ENCODE measurements at regions not wholly inside any gene's neighbourhood (a gene's known extent, or its start where the extent isn't known, plus 50 kb on each side); places are given as distances from the start of the nearest gene placed in this dataset.

DNA sequence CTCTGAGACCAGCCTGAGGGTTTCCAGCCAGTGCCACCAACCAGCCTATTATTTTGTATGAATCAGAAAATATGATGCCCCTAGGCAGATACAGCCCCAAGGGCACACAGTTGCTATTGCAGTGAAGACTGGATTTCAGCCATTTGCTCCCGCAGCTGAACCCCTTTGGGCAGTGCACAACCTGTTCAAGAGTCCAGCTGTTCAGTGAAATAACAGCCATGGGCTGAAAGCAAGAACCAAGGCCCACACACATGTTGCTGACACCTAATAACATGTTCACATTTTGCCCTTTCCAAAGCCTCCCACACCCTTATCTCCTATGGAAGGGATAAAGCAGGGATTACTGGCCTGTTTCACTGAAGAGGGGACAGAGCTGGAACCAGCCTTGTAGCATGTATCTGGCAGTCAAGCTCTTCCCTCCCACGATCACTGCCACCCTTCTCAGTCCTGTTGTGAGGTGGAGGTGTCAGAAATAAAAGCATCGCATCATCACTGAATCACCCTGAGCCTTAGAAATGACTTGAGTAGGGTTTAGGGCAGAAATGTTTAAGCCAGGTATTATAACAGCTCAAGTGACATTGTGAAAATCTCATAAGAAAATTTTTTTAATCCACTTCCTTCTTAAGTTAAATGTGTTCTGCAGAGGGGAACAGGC lies 137.1 kb upstream of the FSTL4 start:
- no peak overlapping the region for H3K9ac ChIP-seq
- H3K4me1 ChIP-seq: peaks cover 8 to 15% (median 12%) of the 10 kb centered on the region in 10 experiments
- H3K4me2 ChIP-seq: no peak overlapping the region
- no peaks in the 10 kb centered on the region for H3K27me3 ChIP-seq
- H3K9me3 ChIP-seq (replicated peaks in 1 of 11): peaks cover 0 to 7% (median 6%) of the 10 kb centered on the region in 11 experiments; a peak in 12 of 22 replicates
- no peaks in the 10 kb centered on the region for H4K20me1 ChIP-seq
- no peaks in the 10 kb centered on the region; a peak in 1 of 22 replicates for H3K36me3 ChIP-seq
- H3K27ac ChIP-seq: no peak overlapping the region
- no peak for TF ChIP-seq Cebpa-rat (IDR thresholded peaks at IDR 0.05)
- no peak overlapping the region for H3K4me3 ChIP-seq

DNA sequence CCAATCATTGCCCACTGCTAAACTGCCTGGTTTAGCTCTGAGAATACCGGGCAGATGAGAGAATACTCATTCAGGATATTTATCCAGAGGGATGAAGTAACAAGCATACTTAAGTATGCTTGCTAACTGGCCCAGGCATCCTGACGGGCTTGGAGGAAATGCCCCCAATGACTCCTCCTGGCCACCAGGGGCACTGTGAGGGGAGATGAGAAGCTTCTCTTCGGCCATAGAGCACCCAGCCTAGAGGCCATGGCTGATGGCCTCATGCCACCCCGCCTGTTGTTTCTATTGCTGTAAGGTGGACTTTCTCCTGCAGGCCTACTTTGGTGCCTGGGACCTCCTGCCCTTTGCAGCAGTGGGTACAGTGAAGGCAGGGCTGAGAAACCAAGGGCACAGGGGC lies 134.5 kb upstream of the FSTL4 start:
- Histone ChIP-seq H3K27ac (no peak overlapping the region), H3K36me3 (no peaks in the 10 kb centered on the region; a peak in 1 of 22 replicates), H3K9me3 (replicated peaks in 1 of 11) (peaks cover 0 to 7% (median 6%) of the 10 kb centered on the region in 11 experiments; a peak in 12 of 22 replicates), H3K4me1 (peaks cover 32 to 40% (median 38%) of the 10 kb centered on the region in 10 experiments), H3K9ac (no peak overlapping the region), H3K4me2 (no peak overlapping the region), H4K20me1 (no peaks in the 10 kb centered on the region), H3K4me3 (no peak overlapping the region), H3K27me3 (no peaks in the 10 kb centered on the region)
- TF ChIP-seq Cebpa-rat (IDR thresholded peaks at IDR 0.05): no peak

DNA sequence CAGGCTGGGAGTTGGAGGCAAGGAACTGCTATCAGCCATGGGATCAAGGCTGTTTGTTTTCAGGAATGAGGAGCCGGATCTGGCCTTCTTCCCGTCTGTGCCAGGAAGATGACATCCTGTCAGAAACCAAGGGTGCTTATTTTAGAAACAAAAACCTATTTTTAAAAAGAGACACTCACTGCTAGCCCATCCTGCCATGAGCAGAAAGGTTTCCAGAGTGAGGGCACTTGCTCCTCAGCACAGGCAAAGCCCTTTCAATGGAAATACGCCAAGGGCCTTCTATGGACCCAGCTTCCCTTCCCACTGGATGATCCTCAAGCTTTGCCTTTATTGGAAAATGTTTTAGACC lies 132.6 kb upstream of the FSTL4 start:
- no peak overlapping the region for H3K9ac ChIP-seq
- no peak for TF ChIP-seq Cebpa-rat (IDR thresholded peaks at IDR 0.05)
- H4K20me1 ChIP-seq: no peaks in the 10 kb centered on the region
- peaks cover 32 to 51% (median 46%) of the 10 kb centered on the region in 10 experiments for H3K4me1 ChIP-seq
- peak overlapping the region; percentile 60 to 89 (median 77) for H3K4me2 ChIP-seq
- H3K36me3 ChIP-seq: no peaks in the 10 kb centered on the region
- peaks cover 0 to 7% (median 6%) of the 10 kb centered on the region in 11 experiments; a peak in 12 of 22 replicates for H3K9me3 ChIP-seq (replicated peaks in 1 of 11)
- H3K27me3 ChIP-seq: no peaks in the 10 kb centered on the region
- no peak overlapping the region for H3K4me3 ChIP-seq
- H3K27ac ChIP-seq: peak overlapping the region in 2 of 11 experiments; percentile 22 to 35; a peak in 1 of 22 replicates

DNA sequence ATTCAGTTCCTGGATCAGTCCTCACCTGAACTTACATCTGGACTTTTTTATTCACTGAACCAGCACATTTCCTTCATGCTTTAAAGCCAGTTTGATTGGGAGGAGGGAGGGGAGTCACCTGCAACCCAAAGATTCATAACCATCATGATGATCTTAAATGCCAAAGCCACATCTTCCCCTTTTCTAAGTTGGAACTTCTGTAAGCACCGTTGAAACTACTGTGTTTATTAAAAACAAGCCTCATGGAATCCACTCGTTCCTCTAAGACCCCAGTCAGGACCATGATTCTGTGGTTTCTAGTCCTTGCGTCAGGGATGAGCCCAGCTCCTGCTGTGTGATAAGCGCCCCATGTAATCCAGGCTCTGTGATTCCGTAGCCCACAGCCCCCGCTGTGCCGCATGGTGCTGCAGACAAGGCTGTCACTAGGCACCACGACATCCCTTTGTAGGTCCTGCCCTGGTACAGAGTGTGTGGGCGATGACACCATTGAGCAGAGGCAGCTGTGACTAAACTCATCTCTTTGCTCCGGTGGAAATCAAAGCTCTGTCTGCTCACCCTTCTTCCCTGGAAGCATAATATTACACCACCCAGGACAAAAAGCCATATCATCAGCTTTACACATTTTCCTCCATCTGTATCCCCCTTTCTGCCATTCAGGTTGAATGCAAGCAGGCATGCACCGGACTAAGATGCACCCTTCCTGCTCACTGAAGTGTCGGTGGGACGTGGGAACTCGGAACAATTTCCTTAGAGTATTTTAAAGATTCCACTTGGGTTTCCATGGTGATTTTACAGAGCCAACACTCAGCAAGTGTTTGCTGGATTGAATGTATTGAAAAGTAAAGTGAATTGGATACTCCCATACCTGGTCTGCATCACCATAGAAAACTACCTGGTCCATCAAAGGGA lies 132.0 kb upstream of the FSTL4 start:
- peak in 1 of 11 experiments; percentile 33; a peak in 1 of 22 replicates for TF ChIP-seq Cebpa-rat (IDR thresholded peaks at IDR 0.05)
- Histone ChIP-seq H3K9me3 (replicated peaks in 1 of 11) (peaks cover 0 to 7% (median 6%) of the 10 kb centered on the region in 11 experiments; a peak in 12 of 22 replicates), H3K27ac (peak overlapping the region in 7 of 11 experiments; percentile 5 to 35 (median 18); a peak in 8 of 22 replicates), H3K4me2 (peak overlapping the region; percentile 60 to 89 (median 77)), H3K36me3 (no peaks in the 10 kb centered on the region), H3K27me3 (no peaks in the 10 kb centered on the region), H3K4me1 (peaks cover 32 to 51% (median 46%) of the 10 kb centered on the region in 10 experiments), H4K20me1 (no peaks in the 10 kb centered on the region), H3K4me3 (no peak overlapping the region), H3K9ac (no peak overlapping the region)

DNA sequence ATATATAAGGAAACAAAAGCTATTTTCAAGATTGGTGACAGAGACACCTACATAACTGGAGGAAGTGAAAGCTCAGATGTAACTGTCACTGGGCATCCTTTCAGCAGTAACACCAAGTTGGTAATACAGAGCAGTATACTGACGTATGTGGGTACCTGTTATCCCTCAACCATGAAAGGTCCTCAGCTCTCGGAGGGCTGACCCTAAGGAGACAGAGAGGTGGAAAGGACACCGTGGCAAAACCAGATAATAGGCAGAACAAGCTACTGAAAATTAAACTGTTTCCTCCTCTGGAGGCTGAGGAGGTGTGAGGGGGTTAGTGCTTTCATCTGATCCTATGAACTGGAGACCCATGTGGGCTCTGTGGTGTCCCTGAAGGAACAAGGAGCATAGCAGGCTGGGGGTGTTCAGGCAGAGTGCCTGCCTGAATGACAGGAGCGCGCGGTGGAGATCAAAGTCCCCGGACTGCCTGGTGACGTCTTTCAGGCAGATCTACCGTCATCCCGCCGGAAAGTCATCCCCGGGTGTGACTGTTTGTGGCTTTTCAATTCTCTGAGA lies 130.2 kb upstream of the FSTL4 start:
- peak overlapping the region in 3 of 11 experiments; percentile 5 to 20 (median 12); a peak in 3 of 22 replicates for H3K27ac ChIP-seq
- peaks cover 32 to 62% (median 46%) of the 10 kb centered on the region in 10 experiments for H3K4me1 ChIP-seq
- peak overlapping the region in 3 of 11 experiments; percentile 11 to 36 (median 32); a peak in 4 of 22 replicates for H3K9ac ChIP-seq

DNA sequence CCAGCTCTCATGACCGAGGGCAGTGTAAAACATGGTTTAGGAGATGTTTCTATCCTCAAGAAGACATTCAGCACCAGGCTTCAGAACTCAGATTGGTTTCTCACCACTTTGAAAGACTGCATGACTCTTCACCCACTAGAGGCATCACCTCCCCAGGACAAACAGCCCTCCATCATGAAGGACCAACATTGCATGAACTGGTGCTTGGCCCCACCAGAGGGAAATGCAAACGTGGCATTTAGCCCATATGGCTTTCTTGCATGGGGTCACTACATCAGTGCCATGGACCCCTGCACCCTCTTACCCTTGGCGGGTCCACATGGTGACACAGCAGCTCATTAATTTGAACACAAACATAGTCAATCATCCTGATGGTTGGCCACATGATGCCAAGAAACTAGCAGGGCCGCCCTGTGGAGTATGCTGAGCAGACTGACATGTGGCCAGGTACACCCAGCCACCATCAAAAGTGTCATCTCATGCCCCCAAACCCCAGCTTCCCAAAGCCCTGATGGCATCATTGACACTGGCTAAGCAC lies 129.5 kb upstream of the FSTL4 start:
- no peaks in the 10 kb centered on the region for H4K20me1 ChIP-seq
- no peaks in the 10 kb centered on the region for H3K27me3 ChIP-seq
- peak overlapping the region in 9 of 11 experiments; percentile 60 to 89 (median 80); a peak in 17 of 22 replicates for H3K4me2 ChIP-seq
- H3K27ac ChIP-seq: peak overlapping the region in 1 of 11 experiments; percentile 20; a peak in 2 of 22 replicates
- H3K9ac ChIP-seq: no peak overlapping the region
- H3K4me3 ChIP-seq: no peak overlapping the region
- peaks cover 32 to 62% (median 46%) of the 10 kb centered on the region in 10 experiments for H3K4me1 ChIP-seq
- TF ChIP-seq Cebpa-rat (IDR thresholded peaks at IDR 0.05): no peak
- peaks cover 0 to 3% (median 2%) of the 10 kb centered on the region in 11 experiments; a peak in 12 of 22 replicates for H3K9me3 ChIP-seq (replicated peaks in 1 of 11)
- H3K36me3 ChIP-seq: no peaks in the 10 kb centered on the region

More for the DNA sequence above, 130.2 kb upstream of the FSTL4 start:
- Histone ChIP-seq H3K4me2 (peak overlapping the region; percentile 60 to 89 (median 77)), H3K36me3 (no peaks in the 10 kb centered on the region), H4K20me1 (no peaks in the 10 kb centered on the region), H3K9me3 (replicated peaks in 1 of 11) (peaks cover 0 to 7% (median 6%) of the 10 kb centered on the region in 11 experiments; a peak in 12 of 22 replicates), H3K4me3 (peak overlapping the region in 1 of 10 experiments; percentile 14; a peak in 1 of 20 replicates), H3K27me3 (no peaks in the 10 kb centered on the region)
- TF ChIP-seq Cebpa-rat (IDR thresholded peaks at IDR 0.05): no peak

DNA sequence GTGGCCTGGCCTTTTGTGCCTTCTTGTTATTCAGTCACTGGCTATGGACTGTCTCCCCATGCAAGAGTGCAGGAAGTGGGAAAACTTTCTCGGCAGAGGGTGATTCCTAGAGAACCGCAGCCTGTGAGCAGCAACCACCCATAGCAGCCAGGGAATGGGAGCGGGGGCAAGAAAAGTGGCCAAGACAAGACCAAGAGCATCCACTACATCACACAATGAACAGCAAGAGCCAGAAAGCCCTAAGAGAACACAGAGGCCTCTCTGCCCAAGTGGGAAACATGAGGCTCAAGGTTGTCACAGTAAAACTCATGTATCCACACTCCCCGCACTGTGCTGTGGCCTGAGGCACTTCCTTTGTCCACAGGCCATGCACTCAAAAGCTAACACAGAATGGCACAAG lies 129.1 kb upstream of the FSTL4 start:
- no peak overlapping the region for H3K9ac ChIP-seq
- no peaks in the 10 kb centered on the region for H3K36me3 ChIP-seq
- no peak for TF ChIP-seq Cebpa-rat (IDR thresholded peaks at IDR 0.05)
- peak overlapping the region in 8 of 11 experiments; percentile 60 to 89 (median 82); a peak in 14 of 22 replicates for H3K4me2 ChIP-seq
- H4K20me1 ChIP-seq: no peaks in the 10 kb centered on the region
- H3K27me3 ChIP-seq: no peaks in the 10 kb centered on the region
- H3K4me3 ChIP-seq: no peak overlapping the region
- H3K9me3 ChIP-seq (replicated peaks in 1 of 11): no peaks in the 10 kb centered on the region
- H3K4me1 ChIP-seq: peaks cover 32 to 62% (median 46%) of the 10 kb centered on the region in 10 experiments
- no peak overlapping the region for H3K27ac ChIP-seq

DNA sequence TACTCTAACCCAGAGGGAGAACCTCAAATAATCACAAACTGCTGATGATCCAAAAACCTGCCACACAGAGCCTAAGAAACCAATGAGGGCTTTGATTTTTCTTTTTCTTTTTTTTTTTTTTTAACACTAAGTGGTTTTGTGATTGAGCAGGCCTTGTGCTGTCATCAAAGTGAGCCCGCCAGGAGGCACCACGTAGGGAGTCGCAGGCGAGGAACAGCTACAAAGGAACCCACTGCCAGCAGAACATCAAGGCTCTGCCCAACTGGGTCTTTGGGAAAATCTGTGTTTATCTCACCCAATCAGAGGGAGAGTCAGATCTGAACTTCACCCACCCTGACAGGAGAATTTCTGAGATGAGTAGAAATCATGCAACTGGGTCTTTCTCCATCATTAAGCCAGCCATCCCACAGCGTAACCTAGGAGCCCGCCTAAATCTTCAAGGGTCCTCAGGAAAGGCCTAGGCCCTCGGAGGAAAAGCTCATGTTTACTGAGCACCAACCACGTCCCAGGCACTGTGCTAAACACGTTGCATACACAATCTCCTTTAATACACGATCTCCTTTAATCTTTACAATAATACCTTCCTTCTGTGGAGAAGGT lies 126.9 kb upstream of the FSTL4 start:
- Histone ChIP-seq H4K20me1 (no peaks in the 10 kb centered on the region), H3K9me3 (replicated peaks in 1 of 11) (no peaks in the 10 kb centered on the region), H3K4me1 (peaks cover 21 to 60% (median 33%) of the 10 kb centered on the region in 10 experiments), H3K4me2 (0 out of 22 replicates have a peak overlapping the region, but pooled peaks of 2 of the 11 experiments have one; percentile 11 to 19), H3K9ac (no peak overlapping the region), H3K4me3 (no peak overlapping the region), H3K27me3 (no peaks in the 10 kb centered on the region), H3K27ac (no peak overlapping the region), H3K36me3 (no peaks in the 10 kb centered on the region)
- TF ChIP-seq Cebpa-rat (IDR thresholded peaks at IDR 0.05): no peak

All from BLaER1 treated with 17β-estradiol and CSF1 and Interleukin-3, amounts not matched to agents 10 nM and 100 nM (cell line).